Calu3 (cell line): ENCODE measurements at regions not wholly inside any gene's neighbourhood (a gene's known extent, or its start where the extent isn't known, plus 50 kb on each side); places are given as distances from the start of the nearest gene placed in this dataset.

Experiments used
- BruUV-seq: library from RNA; stranded (reverse); fragments of 400-500 nt; replicated peaks from 2 replicates; lab custom pipeline; 2021; lab: Mats Ljungman, UMichigan
- CTCF ChIA-PET: fragments of 300-600 bp; sonication (Branson Sonifier 250); formaldehyde crosslinking; loops from one replicate; lab custom pipeline; 2022; ENCODE audit warnings: antibody characterized with exemption; lab: Charles Lee
- DNase-seq: peaks from one replicate; pipeline ENCODE4 v3.0.0; 2022
- H3K27ac Mint-ChIP-seq: one replicate; pipeline ENCODE4 v1.8.0; 2022; ENCODE audit warnings: mixed read lengths; ENCODE audit not compliant: unreplicated experiment
- H3K27me3 Mint-ChIP-seq: one replicate; pipeline ENCODE4 v1.8.0; 2022; ENCODE audit warnings: mixed read lengths; ENCODE audit not compliant: unreplicated experiment
- H3K36me3 Mint-ChIP-seq: one replicate; pipeline ENCODE4 v1.8.0; 2022; ENCODE audit warnings: mild to moderate bottlenecking, moderate library complexity, mixed read lengths; ENCODE audit not compliant: insufficient read depth, unreplicated experiment
- H3K4me1 Mint-ChIP-seq: one replicate; pipeline ENCODE4 v1.8.0; 2022; ENCODE audit warnings: mild to moderate bottlenecking, low read depth, mixed read lengths; ENCODE audit not compliant: unreplicated experiment
- H3K4me3 Mint-ChIP-seq: one replicate; pipeline ENCODE4 v1.8.0; 2022; ENCODE audit warnings: mild to moderate bottlenecking, low read depth, moderate library complexity, mixed read lengths; ENCODE audit not compliant: unreplicated experiment
- H3K9me3 Mint-ChIP-seq: one replicate; pipeline ENCODE4 v1.8.0; 2022; ENCODE audit warnings: low read depth, mixed read lengths; ENCODE audit not compliant: unreplicated experiment
- intact Hi-C: fragments of 100-400 bp; cut with micrococcal nuclease; formaldehyde crosslinking; loops from one replicate; pipeline ENCODE4 v1.10.0; 2022; ENCODE audit not compliant: unreplicated experiment
- TF ChIP-seq, protein P1 (sequence below): fragments of 200-600 bp; IDR thresholded peaks from one replicate; pipeline ENCODE4 v1.8.0; 2022; ENCODE audit warnings: antibody characterized with exemption; ENCODE audit not compliant: unreplicated experiment

DNA sequence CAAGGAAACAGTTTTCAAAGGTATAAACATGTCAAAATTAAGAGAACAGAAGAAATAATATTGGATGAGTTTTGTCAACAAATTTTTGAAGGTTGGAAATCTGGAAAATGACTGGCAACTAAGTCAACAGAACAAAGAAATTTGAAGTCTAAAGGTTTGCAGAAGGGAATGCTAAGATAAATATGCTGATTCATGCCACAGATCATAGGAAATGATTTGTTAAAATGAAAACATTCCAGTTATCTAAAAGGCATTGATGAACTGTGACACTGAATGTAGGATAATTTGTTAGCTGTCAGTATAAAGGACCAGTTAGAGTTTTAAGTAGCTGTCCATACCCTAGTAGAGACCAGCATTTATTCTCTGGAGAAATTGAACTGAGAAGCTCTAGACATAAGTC is 157.9 kb upstream of the CHRM3 start:
- no peaks in the 10 kb centered on the region for H3K27me3 Mint-ChIP-seq
- CTCF ChIA-PET = no interaction called here
- BruUV-seq = no TSS peak
- H3K36me3 Mint-ChIP-seq = no peaks in the 10 kb centered on the region
- intact Hi-C loops = no loop called here
- no peak for DNase-seq
- no peak overlapping the region for H3K4me3 Mint-ChIP-seq
- H3K9me3 Mint-ChIP-seq = peaks cover 16% of the 10 kb centered on the region
- peaks cover 21% of the 10 kb centered on the region for H3K4me1 Mint-ChIP-seq
- peak overlapping the region; percentile 30 for H3K27ac Mint-ChIP-seq
- TF ChIP-seq, protein P1, sequence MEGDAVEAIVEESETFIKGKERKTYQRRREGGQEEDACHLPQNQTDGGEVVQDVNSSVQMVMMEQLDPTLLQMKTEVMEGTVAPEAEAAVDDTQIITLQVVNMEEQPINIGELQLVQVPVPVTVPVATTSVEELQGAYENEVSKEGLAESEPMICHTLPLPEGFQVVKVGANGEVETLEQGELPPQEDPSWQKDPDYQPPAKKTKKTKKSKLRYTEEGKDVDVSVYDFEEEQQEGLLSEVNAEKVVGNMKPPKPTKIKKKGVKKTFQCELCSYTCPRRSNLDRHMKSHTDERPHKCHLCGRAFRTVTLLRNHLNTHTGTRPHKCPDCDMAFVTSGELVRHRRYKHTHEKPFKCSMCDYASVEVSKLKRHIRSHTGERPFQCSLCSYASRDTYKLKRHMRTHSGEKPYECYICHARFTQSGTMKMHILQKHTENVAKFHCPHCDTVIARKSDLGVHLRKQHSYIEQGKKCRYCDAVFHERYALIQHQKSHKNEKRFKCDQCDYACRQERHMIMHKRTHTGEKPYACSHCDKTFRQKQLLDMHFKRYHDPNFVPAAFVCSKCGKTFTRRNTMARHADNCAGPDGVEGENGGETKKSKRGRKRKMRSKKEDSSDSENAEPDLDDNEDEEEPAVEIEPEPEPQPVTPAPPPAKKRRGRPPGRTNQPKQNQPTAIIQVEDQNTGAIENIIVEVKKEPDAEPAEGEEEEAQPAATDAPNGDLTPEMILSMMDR = no peak

- H3K9me3 Mint-ChIP-seq = peaks cover 27% of the 10 kb centered on the region
- intact Hi-C loops = no loop called here
- no peak overlapping the region for H3K27ac Mint-ChIP-seq
- BruUV-seq = no TSS peak
- no peak overlapping the region for H3K4me3 Mint-ChIP-seq
- TF ChIP-seq, protein P1 = no peak
- DNase-seq = no peak
- H3K4me1 Mint-ChIP-seq = peaks cover 21% of the 10 kb centered on the region
- CTCF ChIA-PET = interaction anchor here (0.7 kb wide), 1 partner anchor 753 kb away, joined by 4 read pairs; no protein-coding TSS in a partner anchor
- H3K27me3 Mint-ChIP-seq = no peaks in the 10 kb centered on the region
- H3K36me3 Mint-ChIP-seq = no peaks in the 10 kb centered on the region
Observed at GRCh38 chr1:239225396-239225795, 161.0 kb upstream of the CHRM3 start.

GRCh38 chr1:239224100-239224499 is 162.3 kb upstream of the CHRM3 start:
- Mint-ChIP-seq H3K9me3 (peaks cover 22% of the 10 kb centered on the region), H3K36me3 (no peaks in the 10 kb centered on the region), H3K4me1 (peaks cover 14% of the 10 kb centered on the region), H3K4me3 (no peak overlapping the region), H3K27me3 (no peaks in the 10 kb centered on the region), H3K27ac (no peak overlapping the region)
- intact Hi-C loops = no loop called here
- CTCF ChIA-PET = no interaction called here
- TF ChIP-seq, protein P1 = no peak
- DNase-seq = no peak
- BruUV-seq = no TSS peak

GRCh38 chr1:239222999-239223398 is 163.4 kb upstream of the CHRM3 start:
- BruUV-seq = no TSS peak
- peaks cover 3% of the 10 kb centered on the region for H3K4me1 Mint-ChIP-seq
- no peaks in the 10 kb centered on the region for H3K36me3 Mint-ChIP-seq
- peaks cover 22% of the 10 kb centered on the region for H3K9me3 Mint-ChIP-seq
- intact Hi-C loops = no loop called here
- CTCF ChIA-PET = no interaction called here
- no peak overlapping the region for H3K4me3 Mint-ChIP-seq
- DNase-seq = no peak
- H3K27me3 Mint-ChIP-seq = no peaks in the 10 kb centered on the region
- TF ChIP-seq, protein P1 = no peak
- H3K27ac Mint-ChIP-seq = no peak overlapping the region
